ENCODE measurements at regions not wholly inside any gene's neighbourhood (a gene's known extent, or its start where the extent isn't known, plus 50 kb on each side); places are given as distances from the start of the nearest gene placed in this dataset.

DNA sequence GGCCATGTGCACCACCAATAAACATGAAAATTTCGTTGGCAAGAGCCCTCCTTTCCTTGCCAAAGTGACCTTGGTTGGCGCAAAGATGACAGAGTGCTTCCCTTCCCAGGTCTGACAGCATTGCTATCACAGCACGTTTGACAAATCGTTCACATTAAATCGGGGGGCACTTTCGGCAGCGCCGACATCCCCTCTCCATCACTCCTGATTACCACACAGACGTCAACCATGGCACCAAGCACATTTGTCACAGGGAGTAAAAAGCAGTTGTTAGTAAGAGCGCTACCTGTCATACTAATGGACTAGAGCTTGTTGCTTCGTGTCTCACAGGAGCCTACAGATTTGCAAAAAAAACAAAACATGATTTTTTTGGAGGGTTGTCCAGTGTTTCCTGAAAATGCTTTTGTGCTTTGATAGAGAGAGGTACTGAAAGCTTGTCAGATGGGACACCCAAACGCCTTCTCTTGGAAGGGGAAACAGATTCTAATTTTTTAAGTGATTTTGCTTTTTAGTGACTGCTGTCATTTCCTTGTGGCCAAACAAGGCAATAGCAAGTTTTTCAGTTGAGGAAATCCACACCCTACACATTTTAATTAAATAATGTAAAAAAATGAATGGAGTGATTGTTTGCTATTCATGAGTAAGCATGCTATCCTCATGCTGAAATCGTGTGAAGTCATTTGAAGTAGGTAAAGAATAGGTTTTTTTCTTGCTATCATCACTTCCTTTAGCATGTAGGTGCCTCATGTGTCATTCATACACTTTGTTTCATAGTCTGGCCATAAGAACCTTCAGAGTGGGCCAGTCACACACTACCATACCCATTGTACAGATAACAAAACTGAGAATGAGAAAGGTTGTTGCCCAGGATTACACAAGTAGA is 682.8 kb upstream of the WWC1 start:
- TF ChIP-seq CTCF (optimal IDR thresholded peaks at IDR 0.05 in 1 of 3, IDR thresholded peaks at IDR 0.05 in 1 of 3, conservative IDR thresholded peaks at IDR 0.05 in 1 of 3; ENCODE audit: extremely low read depth in 1 of 3, insufficient read depth in 2 of 3, low read length in 3 of 3) (peak in 1 of 3 experiments; percentile 51), EZH2 (IDR thresholded peaks at IDR 0.05; ENCODE audit: low read length) (no peak)

All from keratinocyte (primary cell).